Endothelial cell of umbilical vein (primary cell): ENCODE measurements at regions not wholly inside any gene's neighbourhood (a gene's known extent, or its start where the extent isn't known, plus 50 kb on each side); places are given as distances from the start of the nearest gene placed in this dataset.

Experiments used
- BruUV-seq: library from RNA; stranded (reverse); fragments of 400-500 nt; replicated peaks from 2 replicates; lab custom pipeline; 2021; lab: Mats Ljungman, UMichigan
- CTCF ChIA-PET: fragments of 300-600, 350-600 bp; sonication (Branson Sonifier 250); formaldehyde crosslinking; loops from one replicate; lab custom pipeline; 2021; ENCODE audit warnings: antibody characterized with exemption, inconsistent platforms; lab: Charles Lee
- POLR2A ChIA-PET: fragments of 300-600, 350-600 bp; sonication (Branson Sonifier 250); formaldehyde crosslinking; loops from one replicate; lab custom pipeline; 2021; ENCODE audit warnings: antibody characterized with exemption, inconsistent platforms; lab: Charles Lee
- DNase-seq: peaks from one replicate; pipeline ENCODE4 v3.0.0-alpha.2; 2011; ENCODE audit warnings: low read depth, low spot score
- FAIRE-seq: peaks from 2 replicates; lab custom pipeline; 2011; peaks lifted over from hg19 to GRCh38; lab: Jason Lieb, UNC
- H2AFZ ChIP-seq: 2 replicates; pipeline ENCODE4 v1.6.0; 2012; ENCODE audit warnings: low read depth, low read length, control low read depth, inconsistent platforms
- H3K27ac ChIP-seq: 2 replicates; pipeline ENCODE4 v1.5.1; 2011; ENCODE audit warnings: low read depth, mild to moderate bottlenecking, control low read depth, low read length, moderate library complexity; ENCODE audit not compliant: insufficient read depth
- H3K27me3 ChIP-seq, 2 experiments: 2 replicates each; pipeline versions ENCODE4 v1.6.0 to v1.6.1; 2011; ENCODE audit warnings: low read length in 2 of 2, mixed read lengths in 1 of 2; ENCODE audit not compliant: control insufficient read depth in 2 of 2, insufficient read depth in 2 of 2
- H3K36me3 ChIP-seq, 2 experiments: 2 replicates in 1 of 2; 3 replicates in 1 of 2; pipeline ENCODE4 v1.5.1; 2011; ENCODE audit warnings: low read length in 2 of 2, mild to moderate bottlenecking in 1 of 2, moderate library complexity in 1 of 2; ENCODE audit not compliant: control insufficient read depth in 2 of 2, insufficient read depth in 2 of 2; ENCODE audit errors: extremely low read depth in 1 of 2
- H3K4me1 ChIP-seq: 3 replicates; pipeline ENCODE4 v1.5.1; 2011; ENCODE audit warnings: mild to moderate bottlenecking, low read length; ENCODE audit not compliant: control insufficient read depth, insufficient read depth; ENCODE audit errors: extremely low read depth
- H3K4me2 ChIP-seq: 2 replicates; pipeline ENCODE4 v1.6.1; 2011; ENCODE audit warnings: low read length, control low read depth, mixed read lengths; ENCODE audit not compliant: insufficient read depth
- H3K4me3 ChIP-seq, 3 experiments: fragments of 200-600 bp in 1 of 3; sonication (generic), shearing (Covaris generic) in 1 of 3; replicated peaks in 1 of 3; 2 replicates each; pipeline ENCODE4 v1.5.1; 2011 to 2016; ENCODE audit warnings: control low read depth in 3 of 3, low read length in 3 of 3, mild to moderate bottlenecking in 2 of 3, inconsistent platforms in 1 of 3, low read depth in 1 of 3, moderate library complexity in 1 of 3; ENCODE audit not compliant: insufficient read depth in 1 of 3
- H3K79me2 ChIP-seq: 2 replicates; pipeline ENCODE4 v1.6.0; 2012; ENCODE audit warnings: low read length, inconsistent platforms; ENCODE audit not compliant: control insufficient read depth, insufficient read depth
- H3K9ac ChIP-seq: replicated peaks from 2 replicates; pipeline ENCODE3; 2011; ENCODE audit warnings: low read length, control low read depth; ENCODE audit not compliant: insufficient read depth; ENCODE audit errors: extremely low read depth
- H3K9me1 ChIP-seq: replicated peaks from 3 replicates; pipeline ENCODE4 v1.6.0; 2011; ENCODE audit warnings: mild to moderate bottlenecking, low read length; ENCODE audit not compliant: control insufficient read depth, insufficient read depth; ENCODE audit errors: extremely low read depth
- H3K9me3 ChIP-seq: replicated peaks from 2 replicates; pipeline ENCODE4 v1.5.1; 2012; ENCODE audit warnings: low read length, inconsistent platforms; ENCODE audit not compliant: control insufficient read depth, insufficient read depth
- H4K20me1 ChIP-seq: replicated peaks from 2 replicates; pipeline ENCODE3; 2011; ENCODE audit warnings: mild to moderate bottlenecking, low read length; ENCODE audit not compliant: control insufficient read depth, insufficient read depth; ENCODE audit errors: extremely low read depth
- EZH2 ChIP-seq: IDR thresholded peaks from 2 replicates; pipeline ENCODE4 v1.6.1; 2012; ENCODE audit warnings: borderline replicate concordance, low read depth, mild to moderate bottlenecking, moderate library complexity, low read length, inconsistent platforms; ENCODE audit not compliant: severe bottlenecking
- FOS ChIP-seq: IDR thresholded peaks from 2 replicates; pipeline ENCODE4 v1.6.1; 2011; ENCODE audit warnings: mild to moderate bottlenecking, low read length, moderate library complexity, borderline replicate concordance; ENCODE audit not compliant: insufficient read depth
- GATA2 ChIP-seq: IDR thresholded peaks from 2 replicates; pipeline ENCODE4 v1.7.0; 2011; ENCODE audit warnings: low read depth, mild to moderate bottlenecking, moderate library complexity, mixed read lengths, low read length; ENCODE audit not compliant: insufficient read length, insufficient read depth
- JUN ChIP-seq: IDR thresholded peaks from 2 replicates; pipeline ENCODE4 v1.6.1; 2011; ENCODE audit warnings: borderline replicate concordance, low read depth; ENCODE audit not compliant: insufficient read length, insufficient read depth
- MAX ChIP-seq: IDR thresholded peaks from 2 replicates; pipeline ENCODE4 v1.6.1; 2011; ENCODE audit not compliant: insufficient read depth, insufficient read length
- MYC ChIP-seq: IDR thresholded peaks from one replicate; pipeline ENCODE4 v1.6.1; 2011; ENCODE audit warnings: mild to moderate bottlenecking, low read depth, low read length
- POLR2A ChIP-seq: IDR thresholded peaks from 2 replicates; pipeline ENCODE4 v1.6.1; 2012; ENCODE audit warnings: low read depth, mild to moderate bottlenecking, control low read depth, low read length
- POLR2AphosphoS5 ChIP-seq: IDR thresholded peaks from 2 replicates; pipeline ENCODE4 v1.6.1; 2012; ENCODE audit warnings: low read depth, mild to moderate bottlenecking, control low read depth, low read length, moderate library complexity; ENCODE audit not compliant: insufficient read depth
- dilution Hi-C: fragments of 300-500 bp; cut with MboI; formaldehyde crosslinking; loops from one replicate; pipeline ENCODE4 v1.15.0; 2019; ENCODE audit warnings: low sequenced_read_pairs; ENCODE audit not compliant: extremely low pct_ligation_motif_present
- intact Hi-C: fragments of 100-400 bp; cut with micrococcal nuclease; formaldehyde crosslinking; loops from one replicate; pipeline ENCODE4 v1.10.0; 2022
- TF ChIP-seq, protein P1 (sequence below), 2 donors: IDR thresholded peaks; 1 replicate in 1 of 2; 2 replicates in 1 of 2; pipeline ENCODE4 v1.5.1; 2011; ENCODE audit warnings: low read length in 2 of 2, mild to moderate bottlenecking in 2 of 2, moderate library complexity in 2 of 2, control low read depth in 1 of 2, inconsistent platforms in 1 of 2, low read depth in 1 of 2; ENCODE audit not compliant: insufficient read depth in 1 of 2; ENCODE audit errors: extremely low read depth in 1 of 2

GRCh38 chr2:45153121-45153520, 143.9 kb upstream of the SIX2 start:
- dilution Hi-C loops: no loop called here
- Histone ChIP-seq H3K79me2 (no peaks in the 10 kb centered on the region), H4K20me1 (no peaks in the 10 kb centered on the region), H3K27me3 (peaks cover 7 to 12% of the 10 kb centered on the region in 2 experiments), H3K27ac (no peak overlapping the region), H3K4me2 (no peak overlapping the region), H3K9me1 (no peaks in the 10 kb centered on the region), H3K4me3 (no peak overlapping the region), H2AFZ (no peak overlapping the region), H3K9ac (no peak overlapping the region), H3K9me3 (no peaks in the 10 kb centered on the region), H3K36me3 (no peaks in the 10 kb centered on the region), H3K4me1 (no peaks in the 10 kb centered on the region)
- TF ChIP-seq POLR2AphosphoS5 (no peak), MYC (no peak), MAX (no peak), EZH2 (no peak), GATA2 (no peak), POLR2A (no peak), FOS (no peak), JUN (no peak)
- TF ChIP-seq, protein P1, sequence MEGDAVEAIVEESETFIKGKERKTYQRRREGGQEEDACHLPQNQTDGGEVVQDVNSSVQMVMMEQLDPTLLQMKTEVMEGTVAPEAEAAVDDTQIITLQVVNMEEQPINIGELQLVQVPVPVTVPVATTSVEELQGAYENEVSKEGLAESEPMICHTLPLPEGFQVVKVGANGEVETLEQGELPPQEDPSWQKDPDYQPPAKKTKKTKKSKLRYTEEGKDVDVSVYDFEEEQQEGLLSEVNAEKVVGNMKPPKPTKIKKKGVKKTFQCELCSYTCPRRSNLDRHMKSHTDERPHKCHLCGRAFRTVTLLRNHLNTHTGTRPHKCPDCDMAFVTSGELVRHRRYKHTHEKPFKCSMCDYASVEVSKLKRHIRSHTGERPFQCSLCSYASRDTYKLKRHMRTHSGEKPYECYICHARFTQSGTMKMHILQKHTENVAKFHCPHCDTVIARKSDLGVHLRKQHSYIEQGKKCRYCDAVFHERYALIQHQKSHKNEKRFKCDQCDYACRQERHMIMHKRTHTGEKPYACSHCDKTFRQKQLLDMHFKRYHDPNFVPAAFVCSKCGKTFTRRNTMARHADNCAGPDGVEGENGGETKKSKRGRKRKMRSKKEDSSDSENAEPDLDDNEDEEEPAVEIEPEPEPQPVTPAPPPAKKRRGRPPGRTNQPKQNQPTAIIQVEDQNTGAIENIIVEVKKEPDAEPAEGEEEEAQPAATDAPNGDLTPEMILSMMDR (IDR thresholded peaks at IDR 0.05; ENCODE audit: extremely low read depth in 1 of 2, insufficient read depth in 1 of 2, low read depth in 1 of 2, low read length in 2 of 2): no peak
- no peak for FAIRE-seq
- DNase-seq: no peak
- intact Hi-C loops: no loop called here
- POLR2A ChIA-PET: no interaction called here
- CTCF ChIA-PET: interaction anchor here (1.1 kb wide), 1 partner anchor 15 kb away, joined by 3 read pairs; no protein-coding TSS in a partner anchor
- BruUV-seq: no TSS peak
